ENCODE measurements at regions not wholly inside any gene's neighbourhood (a gene's known extent, or its start where the extent isn't known, plus 50 kb on each side); places are given as distances from the start of the nearest gene placed in this dataset.

GRCh38 chr18:40855661-40856060 is 1099.4 kb upstream of the PIK3C3 start:
- TF ChIP-seq SIN3A (IDR thresholded peaks at IDR 0.05; ENCODE audit: borderline replicate concordance, insufficient read depth, low read length), result no peak
- no peak for TF ChIP-seq TAF1 (IDR thresholded peaks at IDR 0.05; ENCODE audit: borderline replicate concordance, insufficient read depth, low read length)
- no peak for TF ChIP-seq REST (IDR thresholded peaks at IDR 0.05; ENCODE audit: insufficient read depth in 1 of 2, low read depth in 2 of 2, low read length in 2 of 2)
- no peak for TF ChIP-seq FOXP2 (optimal IDR thresholded peaks at IDR 0.05; ENCODE audit: borderline replicate concordance, extremely low read depth, extremely low read length, insufficient read depth)
- TF ChIP-seq POLR2AphosphoS5 (IDR thresholded peaks at IDR 0.05; ENCODE audit: low read depth, low read length), result no peak

GRCh38 chr18:40852406-40852805 is 1102.6 kb upstream of the PIK3C3 start:
- TF ChIP-seq TAF1 (IDR thresholded peaks at IDR 0.05; ENCODE audit: borderline replicate concordance, insufficient read depth, low read length), result no peak

DNA sequence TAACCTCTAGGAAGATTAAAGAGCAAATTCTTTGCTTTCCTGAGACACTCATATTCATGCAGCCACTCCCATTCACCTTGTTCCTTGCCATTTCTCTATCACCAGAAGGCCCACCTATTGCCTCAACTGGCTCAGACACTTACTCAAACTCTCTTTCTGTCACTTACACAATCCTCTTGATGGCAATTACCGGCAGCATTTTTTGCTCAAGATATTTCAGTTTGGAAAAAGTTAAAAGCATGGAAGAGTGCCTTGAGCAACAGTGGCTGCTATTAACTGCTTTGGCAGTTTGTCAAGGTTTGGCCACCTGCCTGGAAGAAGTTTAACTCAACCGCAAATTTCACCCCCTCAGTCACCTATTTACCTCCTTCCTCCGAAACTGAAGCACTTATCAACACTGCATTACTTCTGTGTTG is 1104.0 kb upstream of the PIK3C3 start:
- TF ChIP-seq FOXP2 (optimal IDR thresholded peaks at IDR 0.05; ENCODE audit: borderline replicate concordance, extremely low read depth, extremely low read length, insufficient read depth), result no peak
- TF ChIP-seq POLR2AphosphoS5 (IDR thresholded peaks at IDR 0.05; ENCODE audit: low read depth, low read length), result no peak
- TF ChIP-seq REST (IDR thresholded peaks at IDR 0.05; ENCODE audit: insufficient read depth in 1 of 2, low read depth in 2 of 2, low read length in 2 of 2), result no peak
- no peak for TF ChIP-seq SIN3A (IDR thresholded peaks at IDR 0.05; ENCODE audit: borderline replicate concordance, insufficient read depth, low read length)
- no peak for TF ChIP-seq TAF1 (IDR thresholded peaks at IDR 0.05; ENCODE audit: borderline replicate concordance, insufficient read depth, low read length)

GRCh38 chr18:40849886-40850285 is 1105.1 kb upstream of the PIK3C3 start:
- TF ChIP-seq TAF1 (IDR thresholded peaks at IDR 0.05; ENCODE audit: borderline replicate concordance, insufficient read depth, low read length), result no peak
- TF ChIP-seq REST (IDR thresholded peaks at IDR 0.05; ENCODE audit: insufficient read depth in 1 of 2, low read depth in 2 of 2, low read length in 2 of 2), result no peak
- TF ChIP-seq FOXP2 (optimal IDR thresholded peaks at IDR 0.05; ENCODE audit: borderline replicate concordance, extremely low read depth, extremely low read length, insufficient read depth), result no peak
- TF ChIP-seq SIN3A (IDR thresholded peaks at IDR 0.05; ENCODE audit: borderline replicate concordance, insufficient read depth, low read length), result no peak
- TF ChIP-seq POLR2AphosphoS5 (IDR thresholded peaks at IDR 0.05; ENCODE audit: low read depth, low read length), result no peak

- no peak for TF ChIP-seq TAF1 (IDR thresholded peaks at IDR 0.05; ENCODE audit: borderline replicate concordance, insufficient read depth, low read length)
These were observed 1113.6 kb upstream of the PIK3C3 start for GRCh38 chr18:40841467-40841866.

GRCh38 chr18:40841063-40841462 is 1114.0 kb upstream of the PIK3C3 start:
- TF ChIP-seq FOXP2 (optimal IDR thresholded peaks at IDR 0.05; ENCODE audit: borderline replicate concordance, extremely low read depth, extremely low read length, insufficient read depth) (no peak), REST (IDR thresholded peaks at IDR 0.05; ENCODE audit: insufficient read depth in 1 of 2, low read depth in 2 of 2, low read length in 2 of 2) (no peak), TAF1 (IDR thresholded peaks at IDR 0.05; ENCODE audit: borderline replicate concordance, insufficient read depth, low read length) (no peak), POLR2AphosphoS5 (IDR thresholded peaks at IDR 0.05; ENCODE audit: low read depth, low read length) (no peak), SIN3A (IDR thresholded peaks at IDR 0.05; ENCODE audit: borderline replicate concordance, insufficient read depth, low read length) (no peak)

All from PFSK-1 (cell line).